ENCODE measurements at regions not wholly inside any gene's neighbourhood (a gene's known extent, or its start where the extent isn't known, plus 50 kb on each side); places are given as distances from the start of the nearest gene placed in this dataset.
"Not testable (repeated sequence)": the region's sequence is repeated elsewhere in the genome, so short reads cannot be mapped to it uniquely, and the experiment has no call there.

GRCh38 chr5:42894057-42894456 is 82.4 kb upstream of the SELENOP start:
- DNase-seq (ENCODE audit: low spot score), result no peak

- DNase-seq (ENCODE audit: low spot score), result peak; percentile 65
Measured at GRCh38 chr5:42889311-42889933, 77.7 kb upstream of the SELENOP start.

DNA sequence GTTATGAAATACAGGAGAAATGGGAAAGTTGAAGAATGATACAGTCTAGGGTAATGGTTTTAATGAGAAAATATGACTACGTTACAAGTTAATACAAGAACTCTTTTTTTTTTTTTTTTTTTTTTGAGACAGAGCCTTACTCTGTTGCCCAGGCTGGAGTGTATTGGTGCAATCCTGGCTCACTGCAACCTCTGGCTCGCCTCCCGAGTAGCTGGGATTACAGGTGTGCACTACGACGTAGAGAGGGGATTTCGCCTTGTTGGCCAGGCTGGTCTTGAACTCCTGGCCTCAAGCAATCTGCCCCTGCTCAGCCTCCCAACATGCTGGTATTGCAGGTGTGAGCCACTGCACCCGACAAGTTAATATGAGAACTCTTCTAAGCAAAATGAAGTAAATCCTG is 77.1 kb upstream of the SELENOP start:
- DNase-seq (ENCODE audit: low spot score), result no peak

DNA sequence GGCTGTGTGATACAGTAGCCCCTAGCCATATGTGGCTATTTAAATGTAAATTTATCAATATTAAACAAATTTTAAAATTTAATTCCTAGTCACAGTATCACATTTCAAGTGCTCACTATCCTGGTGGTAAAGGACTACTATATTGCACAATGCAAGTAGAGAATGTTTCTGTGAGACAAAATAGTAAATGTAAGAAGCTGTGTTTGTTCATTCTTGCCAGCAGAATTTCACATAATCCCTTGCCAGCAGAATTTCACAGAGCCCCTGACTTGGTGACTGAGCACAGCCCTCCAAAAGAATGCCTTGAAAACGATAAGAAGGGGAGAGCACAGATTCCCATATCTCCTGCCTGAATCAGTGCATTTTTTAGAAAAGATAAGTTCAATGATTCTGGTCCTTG is 75.9 kb upstream of the SELENOP start:
- no peak for DNase-seq (ENCODE audit: low spot score)

GRCh38 chr5:42887097-42887496 is 75.4 kb upstream of the SELENOP start:
- DNase-seq (ENCODE audit: low spot score), result peak; percentile 76

DNA sequence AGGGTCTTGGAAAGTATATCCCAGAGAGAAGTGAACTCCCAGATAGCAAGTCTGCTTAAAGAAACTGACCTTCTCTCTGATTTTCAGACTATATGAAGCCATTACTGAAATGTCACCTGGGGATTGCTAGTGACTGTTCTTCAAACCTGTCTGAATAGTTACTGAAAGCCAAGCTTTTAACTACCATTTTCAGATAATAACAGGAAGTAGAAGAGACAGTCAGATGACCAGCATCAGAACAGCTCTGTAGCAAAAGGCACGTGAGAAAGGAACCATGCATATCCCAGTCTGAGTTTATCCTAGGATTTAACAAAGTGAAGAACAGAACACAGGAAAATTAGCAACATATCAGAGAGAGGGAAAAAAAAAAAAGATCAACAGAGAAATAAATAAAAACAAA is 74.9 kb upstream of the SELENOP start:
- no peak for DNase-seq (ENCODE audit: low spot score)

DNA sequence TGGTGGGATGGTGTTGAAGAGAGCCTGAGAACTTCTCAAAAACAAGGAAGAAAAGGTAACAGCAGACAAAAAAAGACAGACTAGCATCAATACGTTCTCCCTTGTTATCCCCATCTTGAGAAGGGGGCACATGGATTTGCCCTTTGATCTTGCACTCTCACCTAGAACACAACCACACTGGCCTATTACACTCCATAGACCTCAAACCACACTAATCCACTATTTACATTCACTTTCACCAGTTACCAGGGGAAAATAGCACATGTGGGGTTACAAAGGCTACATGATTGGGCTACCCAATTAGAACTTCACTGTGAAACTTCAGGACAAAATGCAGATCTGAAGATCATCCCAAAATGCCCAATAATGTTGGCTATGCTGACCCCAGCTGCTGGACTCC is 72.6 kb upstream of the SELENOP start:
- no peak for DNase-seq (ENCODE audit: low spot score)

- no peak for DNase-seq (ENCODE audit: low spot score)
Measured at GRCh38 chr5:42881416-42882117, 69.9 kb upstream of the SELENOP start.

- DNase-seq (ENCODE audit: low spot score), result no peak
Measured at GRCh38 chr5:42880496-42881150, 68.9 kb upstream of the SELENOP start.

- no peak for DNase-seq (ENCODE audit: low spot score)
Measured at GRCh38 chr5:42879291-42879690, 67.6 kb upstream of the SELENOP start.

DNA sequence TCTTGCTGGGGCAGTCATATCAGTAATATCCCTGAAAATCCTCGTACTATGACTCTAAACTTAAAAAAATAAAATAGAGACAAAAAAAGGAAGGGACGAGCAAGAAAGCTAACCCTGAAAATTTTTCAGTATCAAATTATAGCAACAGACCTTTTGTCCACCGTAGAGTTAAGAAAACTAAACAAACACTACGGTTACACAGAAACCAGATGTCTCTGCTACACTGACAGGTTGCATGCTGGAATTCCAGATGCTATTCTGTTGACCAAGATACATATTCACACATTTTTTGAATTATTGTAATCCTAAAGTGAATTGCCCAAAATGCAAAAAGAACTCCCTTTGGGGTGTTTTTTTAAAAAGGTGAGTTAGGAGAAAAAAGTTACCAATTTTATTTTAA is 66.9 kb upstream of the SELENOP start:
- no peak for DNase-seq (ENCODE audit: low spot score)

GRCh38 chr5:42878041-42878440 is 66.3 kb upstream of the SELENOP start:
- DNase-seq (ENCODE audit: low spot score), result no peak

DNA sequence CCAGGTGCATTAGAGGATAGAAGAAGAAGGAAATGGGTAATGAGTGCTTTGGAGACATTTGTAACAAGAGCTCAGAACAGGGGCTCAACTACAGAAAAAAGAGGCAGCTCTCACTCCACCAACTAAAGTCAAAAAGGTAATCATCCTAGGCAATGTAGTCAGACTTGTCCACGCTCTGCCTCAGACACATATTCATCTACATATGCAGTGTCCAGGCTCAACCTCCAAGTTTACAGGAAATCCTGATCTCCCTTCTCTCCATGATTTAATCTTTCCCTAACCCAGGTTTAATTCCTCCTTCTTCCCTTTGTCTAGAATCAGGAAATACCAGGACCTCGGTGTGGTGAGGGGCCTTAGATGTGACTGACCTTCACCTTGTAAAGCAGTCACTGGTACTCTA is 65.7 kb upstream of the SELENOP start:
- DNase-seq (ENCODE audit: low spot score), result no peak

DNA sequence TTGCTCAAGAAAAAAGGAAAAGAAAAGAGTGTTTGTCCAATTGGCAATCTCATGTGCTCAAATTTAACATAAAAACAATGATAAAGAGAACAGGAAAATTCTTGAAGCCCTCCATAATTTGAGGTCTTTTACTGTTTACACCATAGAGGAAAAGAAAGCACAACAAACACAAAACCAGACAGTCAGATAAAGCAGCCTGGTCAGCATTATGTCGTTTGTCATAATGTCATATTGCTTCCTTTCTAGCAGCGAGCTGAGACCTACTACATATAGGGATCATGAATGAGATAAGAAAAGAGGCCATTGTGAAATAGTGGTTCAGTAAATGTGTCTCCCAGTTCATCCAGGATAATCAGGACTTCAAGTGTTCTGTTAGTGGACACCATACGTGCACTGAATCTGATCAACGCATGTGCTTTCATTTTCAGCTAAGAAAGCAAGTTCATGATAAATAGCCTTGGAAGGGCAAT is 64.7 kb upstream of the SELENOP start:
- DNase-seq (ENCODE audit: low spot score), result no peak

DNA sequence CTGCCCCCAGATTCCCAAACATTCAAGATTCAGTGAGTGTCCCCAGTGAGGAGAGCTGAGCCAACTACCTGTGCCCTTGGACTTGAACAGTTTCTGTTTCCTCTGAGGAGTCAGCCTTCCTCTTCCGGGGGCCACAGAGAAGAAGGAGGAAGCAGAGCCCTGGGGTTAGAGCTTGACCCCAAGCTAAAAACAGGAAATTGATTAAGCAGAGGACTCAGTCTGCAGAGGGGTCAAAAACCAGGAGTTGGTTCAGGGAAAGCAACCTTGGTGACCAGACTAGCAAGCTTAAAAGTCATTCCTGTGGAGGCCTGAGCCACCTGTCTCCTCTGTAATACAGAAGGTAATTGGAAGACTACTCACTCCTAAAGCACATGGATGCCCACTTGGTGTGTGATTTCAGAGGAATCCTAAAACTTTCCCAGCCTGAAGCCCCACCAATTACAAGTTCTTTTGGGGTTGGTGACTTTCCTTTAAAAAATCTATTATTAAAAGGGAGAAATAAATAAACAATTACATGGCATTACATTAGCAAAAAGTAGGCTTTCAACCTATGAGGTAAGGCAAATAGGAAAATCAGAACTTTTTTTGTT is 64.2 kb upstream of the SELENOP start:
- no peak for DNase-seq (ENCODE audit: low spot score)

- no peak for DNase-seq (ENCODE audit: low spot score)
Measured at GRCh38 chr5:42875211-42875610, 63.5 kb upstream of the SELENOP start.

DNA sequence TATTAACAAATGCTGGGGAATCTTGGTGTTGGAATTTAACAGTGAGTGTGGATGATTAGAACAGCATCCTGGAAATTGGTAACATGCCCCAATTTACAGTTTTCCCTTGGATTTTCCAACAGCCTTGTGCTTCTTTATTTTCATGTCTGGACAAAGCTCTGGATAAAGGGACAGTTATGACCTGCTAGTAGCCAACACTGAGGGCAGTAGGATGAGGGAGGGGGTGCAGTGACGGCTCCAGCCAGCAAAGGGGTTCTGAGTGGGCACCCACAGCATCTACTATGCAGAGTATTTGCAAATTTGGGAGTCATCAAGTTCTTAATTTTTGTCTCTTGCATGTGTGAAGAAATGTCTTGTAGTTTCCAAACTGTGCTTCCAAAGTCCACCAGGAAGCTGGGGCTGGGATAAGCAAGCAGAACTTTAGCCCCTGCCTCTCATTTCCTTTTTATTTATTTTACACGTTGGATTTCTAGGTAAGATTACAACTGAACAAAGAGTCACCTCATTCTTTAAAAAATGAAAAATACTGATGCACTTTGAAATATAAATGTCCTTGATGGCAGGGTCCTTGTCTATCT is 63.0 kb upstream of the SELENOP start:
- no peak for DNase-seq (ENCODE audit: low spot score)

DNA sequence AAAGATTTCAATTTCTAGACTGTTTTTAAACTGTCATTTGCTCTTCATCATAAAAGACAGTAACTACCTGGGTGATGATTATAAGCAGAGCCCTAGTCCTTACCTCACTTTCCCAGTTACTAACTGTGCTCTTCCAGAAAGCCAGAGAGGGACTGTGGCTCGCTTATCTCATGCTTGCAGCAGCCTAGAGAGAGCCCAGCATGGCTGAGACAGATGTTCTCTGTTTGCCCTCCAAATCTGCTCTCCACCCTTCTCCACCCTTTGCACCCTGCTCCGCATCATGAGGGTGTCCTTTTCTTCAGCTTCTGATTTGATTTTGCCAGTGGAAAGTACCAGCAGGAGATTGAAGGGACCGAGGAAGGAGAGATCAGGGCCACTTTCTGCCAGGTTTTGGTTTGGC is 61.2 kb upstream of the SELENOP start:
- DNase-seq (ENCODE audit: low spot score), result no peak

DNA sequence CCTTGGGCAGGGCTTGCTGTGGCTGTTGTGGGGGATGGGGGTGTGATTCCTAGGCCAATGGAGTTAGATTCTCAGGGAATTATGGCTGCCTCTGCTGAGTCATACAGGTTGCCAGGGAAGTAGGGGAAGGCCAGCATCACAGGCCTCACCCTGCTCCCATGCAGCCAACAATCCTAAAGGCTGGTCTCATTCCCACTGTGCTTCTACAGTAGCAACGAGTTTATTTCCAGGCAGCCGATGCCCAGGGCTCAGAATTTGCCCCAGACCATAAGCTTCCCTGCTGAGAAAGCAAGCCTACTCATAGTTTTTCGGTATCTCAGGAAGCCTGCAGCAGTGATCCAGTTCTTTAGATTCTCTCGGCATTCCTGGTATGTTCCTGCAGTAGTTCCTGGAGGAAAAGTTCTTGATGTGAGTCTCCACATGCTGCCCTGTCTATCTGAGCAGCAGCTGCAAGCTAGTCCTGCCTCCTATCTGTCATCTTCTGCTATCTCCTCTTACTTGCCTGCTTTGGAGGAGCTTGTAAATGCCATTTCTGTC is 59.3 kb upstream of the SELENOP start:
- peak; percentile 11 for DNase-seq (ENCODE audit: low spot score)

DNA sequence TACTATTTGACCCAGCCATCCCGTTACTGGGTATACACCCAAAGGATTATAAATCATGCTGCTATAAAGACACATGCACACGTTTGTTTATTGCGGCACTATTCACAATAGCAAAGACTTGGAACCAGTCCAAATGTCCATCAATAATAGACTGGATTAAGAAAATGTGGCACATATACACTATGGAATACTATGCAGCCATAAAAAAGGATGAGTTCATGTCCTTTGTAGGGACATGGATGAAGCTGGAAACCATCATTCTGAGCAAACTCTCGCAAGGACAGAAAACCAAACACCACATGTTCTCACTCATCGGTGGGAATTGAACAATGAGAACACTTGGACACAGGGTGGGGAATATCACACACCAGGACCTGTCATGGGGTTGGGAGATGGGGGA is 56.7 kb upstream of the SELENOP start:
- not testable (repeated sequence) for DNase-seq (ENCODE audit: low spot score)

DNA sequence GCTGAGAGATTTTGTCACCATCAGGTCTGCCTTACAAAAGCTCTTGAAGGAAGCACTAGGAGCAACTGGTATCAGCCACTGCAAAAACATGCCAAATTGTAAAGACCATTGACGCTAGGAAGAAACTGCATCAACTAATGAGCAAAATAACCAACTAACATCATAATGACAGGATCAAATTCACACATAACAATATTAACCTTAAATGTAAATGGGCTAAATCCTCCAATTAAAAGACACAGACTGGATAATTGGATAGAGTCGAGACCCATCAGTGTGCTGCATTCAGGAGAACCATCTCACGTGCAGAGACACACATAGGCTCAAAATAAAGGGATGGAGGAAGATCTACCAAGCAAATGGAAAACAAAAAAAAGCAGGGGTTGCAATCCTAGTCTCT is 53.1 kb upstream of the SELENOP start:
- DNase-seq (ENCODE audit: low spot score), result not testable (repeated sequence)

Data from SW480 (cell line).